Tibial artery (tissue), 4 donors: ENCODE measurements at regions not wholly inside any gene's neighbourhood (a gene's known extent, or its start where the extent isn't known, plus 50 kb on each side); places are given as distances from the start of the nearest gene placed in this dataset.

Experiments used
- DNase-seq, 2 donors: peaks; one replicate each; pipeline ENCODE4 v3.0.0-alpha.2; 2019
- H3K27ac ChIP-seq, 2 donors: fragments of 200-600 bp; sonication (generic) in 1 of 2; 1 replicate in 1 of 2; 2 replicates in 1 of 2; pipeline ENCODE4 v1.5.1; 2018 to 2019; ENCODE audit warnings: mild to moderate bottlenecking in 1 of 2
- H3K27me3 ChIP-seq, 2 donors: fragments of 200-600 bp; sonication (generic) in 1 of 2; one replicate each; pipeline versions ENCODE4 v1.5.1 to v1.6.0; 2016 to 2019
- H3K36me3 ChIP-seq, 3 donors: fragments of 200-600 bp; sonication (generic) in 2 of 3; one replicate each; pipeline ENCODE4 v1.5.1; 2016 to 2019; ENCODE audit warnings: mild to moderate bottlenecking in 2 of 3
- H3K4me1 ChIP-seq, 4 donors: fragments of 200-600 bp; sonication (generic) in 2 of 4; 1 replicate in 3 of 4; 2 replicates in 1 of 4; pipeline ENCODE4 v1.5.1; 2016 to 2019
- H3K4me3 ChIP-seq, 2 donors: fragments of 200-600 bp; sonication (generic) in 1 of 2; 1 replicate in 1 of 2; 2 replicates in 1 of 2; pipeline ENCODE4 v1.5.1; 2018 to 2019; ENCODE audit warnings: mild to moderate bottlenecking in 2 of 2
- H3K9me3 ChIP-seq, 3 donors: fragments of 200-600 bp; sonication (generic) in 1 of 3; one replicate each; pipeline ENCODE4 v1.5.1; 2016 to 2019
- intact Hi-C: fragments of 100-400 bp; cut with DNase I; formaldehyde crosslinking; loops from one replicate; pipeline ENCODE4 v1.15.0; 2023; ENCODE audit warnings: low total_unique reads
- TF ChIP-seq, protein P1 (sequence below), 2 experiments: fragments of 200-600 bp in 1 of 2; fragments of 450-650 bp in 1 of 2; IDR thresholded peaks; one replicate each; pipeline ENCODE4 v1.5.1; 2017 to 2019; ENCODE audit warnings: antibody characterized with exemption in 2 of 2, mild to moderate bottlenecking in 1 of 2, moderate library complexity in 1 of 2

DNA sequence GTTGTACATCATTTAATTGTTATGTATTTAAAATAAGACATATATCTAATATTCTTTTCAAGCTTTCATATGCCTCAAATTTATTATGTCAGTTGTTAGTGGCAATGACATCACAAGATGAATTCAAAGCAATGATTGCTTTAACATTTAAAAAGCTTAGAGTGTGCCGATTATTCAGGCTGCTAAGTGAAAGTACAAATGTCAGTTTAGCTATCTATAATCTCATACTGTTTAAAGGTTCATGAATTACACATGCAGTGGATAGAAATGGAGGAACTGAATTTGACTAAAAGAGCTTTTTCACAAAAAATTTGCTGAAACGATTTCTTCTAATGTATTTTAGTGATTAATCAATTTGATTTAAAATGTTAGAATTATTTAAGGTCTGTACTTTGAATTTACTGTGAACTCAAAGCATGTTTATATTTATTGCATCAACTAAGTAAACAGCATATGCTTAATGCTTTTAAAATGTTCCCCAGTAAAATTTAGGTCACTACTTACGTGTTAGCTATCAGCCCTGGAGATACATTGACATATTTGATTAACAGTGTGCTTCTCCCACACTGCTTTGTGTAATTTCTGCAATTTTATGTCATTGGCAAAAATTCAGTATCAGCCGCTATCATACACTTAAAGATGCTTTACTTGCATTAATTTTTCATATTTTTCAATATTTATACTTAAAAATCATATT, 334.9 kb downstream of the PARP8 start:
- intact Hi-C loops: no loop called here
- no peaks in the 10 kb centered on the region for H3K4me1 ChIP-seq
- no peaks in the 10 kb centered on the region for H3K36me3 ChIP-seq
- H3K4me3 ChIP-seq: no peak overlapping the region
- no peak for DNase-seq
- H3K9me3 ChIP-seq: no peaks in the 10 kb centered on the region
- no peaks in the 10 kb centered on the region for H3K27me3 ChIP-seq
- TF ChIP-seq, protein P1, sequence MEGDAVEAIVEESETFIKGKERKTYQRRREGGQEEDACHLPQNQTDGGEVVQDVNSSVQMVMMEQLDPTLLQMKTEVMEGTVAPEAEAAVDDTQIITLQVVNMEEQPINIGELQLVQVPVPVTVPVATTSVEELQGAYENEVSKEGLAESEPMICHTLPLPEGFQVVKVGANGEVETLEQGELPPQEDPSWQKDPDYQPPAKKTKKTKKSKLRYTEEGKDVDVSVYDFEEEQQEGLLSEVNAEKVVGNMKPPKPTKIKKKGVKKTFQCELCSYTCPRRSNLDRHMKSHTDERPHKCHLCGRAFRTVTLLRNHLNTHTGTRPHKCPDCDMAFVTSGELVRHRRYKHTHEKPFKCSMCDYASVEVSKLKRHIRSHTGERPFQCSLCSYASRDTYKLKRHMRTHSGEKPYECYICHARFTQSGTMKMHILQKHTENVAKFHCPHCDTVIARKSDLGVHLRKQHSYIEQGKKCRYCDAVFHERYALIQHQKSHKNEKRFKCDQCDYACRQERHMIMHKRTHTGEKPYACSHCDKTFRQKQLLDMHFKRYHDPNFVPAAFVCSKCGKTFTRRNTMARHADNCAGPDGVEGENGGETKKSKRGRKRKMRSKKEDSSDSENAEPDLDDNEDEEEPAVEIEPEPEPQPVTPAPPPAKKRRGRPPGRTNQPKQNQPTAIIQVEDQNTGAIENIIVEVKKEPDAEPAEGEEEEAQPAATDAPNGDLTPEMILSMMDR (IDR thresholded peaks at IDR 0.05): no peak
- H3K27ac ChIP-seq: no peak overlapping the region

DNA sequence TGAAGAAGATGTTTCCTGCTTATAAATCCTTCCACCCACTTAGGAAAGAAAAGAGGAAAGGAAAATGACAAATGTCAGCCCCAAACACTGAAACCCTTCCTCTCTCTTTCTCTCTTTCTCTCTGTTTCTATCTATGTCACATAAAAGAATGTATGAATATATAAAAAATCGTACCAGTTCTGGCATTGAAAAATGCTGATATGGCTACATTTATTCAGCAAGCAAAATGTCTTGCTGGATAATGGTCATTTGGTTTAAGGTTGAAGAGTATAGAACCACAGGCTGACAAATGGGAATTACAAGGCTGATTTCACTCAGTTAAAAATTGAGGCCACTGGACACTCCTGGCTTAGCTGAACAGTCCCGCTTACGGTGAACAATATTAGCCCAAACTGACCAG, 335.9 kb downstream of the PARP8 start:
- Histone ChIP-seq H3K4me1 (no peaks in the 10 kb centered on the region), H3K27me3 (no peaks in the 10 kb centered on the region), H3K4me3 (no peak overlapping the region), H3K36me3 (no peaks in the 10 kb centered on the region), H3K9me3 (no peaks in the 10 kb centered on the region), H3K27ac (no peak overlapping the region)
- no peak for DNase-seq
- TF ChIP-seq, protein P1 (IDR thresholded peaks at IDR 0.05): no peak
- intact Hi-C loops: no loop called here

DNA sequence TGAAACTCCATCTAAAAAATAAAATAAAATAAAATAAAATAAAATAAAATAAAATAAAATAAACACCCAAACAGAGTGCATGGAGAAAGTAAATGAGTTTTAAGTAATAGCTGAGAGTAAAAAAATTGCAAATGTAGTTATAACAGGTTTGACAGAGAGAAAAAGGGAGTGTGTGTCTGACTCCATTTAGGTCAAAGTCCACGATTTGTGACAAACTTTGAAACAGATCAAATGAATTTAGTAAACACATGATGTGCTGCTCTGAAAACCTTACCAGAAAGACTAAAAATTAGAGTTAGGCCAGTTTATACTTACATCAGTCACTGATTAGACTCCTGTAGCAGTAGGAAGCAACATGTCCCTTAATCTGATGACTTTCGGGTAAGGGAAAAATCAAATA, 346.6 kb downstream of the PARP8 start:
- DNase-seq: no peak
- Histone ChIP-seq H3K27me3 (no peaks in the 10 kb centered on the region), H3K36me3 (no peaks in the 10 kb centered on the region), H3K9me3 (no peaks in the 10 kb centered on the region), H3K4me3 (no peak overlapping the region), H3K27ac (no peak overlapping the region), H3K4me1 (no peaks in the 10 kb centered on the region)
- intact Hi-C loops: no loop called here
- TF ChIP-seq, protein P1 (IDR thresholded peaks at IDR 0.05): no peak

DNA sequence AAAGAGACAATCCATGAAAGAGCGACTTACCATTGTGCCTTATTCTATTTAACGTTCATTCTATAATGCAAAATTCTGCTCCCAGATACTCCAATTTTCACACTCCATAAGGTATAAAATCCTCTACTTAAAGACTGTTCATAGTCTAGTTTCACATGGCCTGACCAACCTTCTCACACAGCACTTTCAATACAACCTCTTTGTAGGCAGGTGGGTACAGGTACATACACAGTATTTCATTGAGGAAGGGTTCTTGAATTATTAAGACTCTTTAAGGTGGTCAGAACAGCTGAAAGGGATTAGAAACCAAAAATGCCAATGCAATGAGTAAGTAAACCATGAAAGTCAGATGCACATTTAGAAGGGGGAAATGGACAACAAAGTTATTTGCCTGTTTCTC, 352.0 kb downstream of the PARP8 start:
- H3K36me3 ChIP-seq: no peaks in the 10 kb centered on the region
- no peaks in the 10 kb centered on the region for H3K27me3 ChIP-seq
- no peak overlapping the region for H3K4me3 ChIP-seq
- no peaks in the 10 kb centered on the region for H3K4me1 ChIP-seq
- TF ChIP-seq, protein P1 (IDR thresholded peaks at IDR 0.05): no peak
- H3K27ac ChIP-seq: no peak overlapping the region
- no peak for DNase-seq
- intact Hi-C loops: no loop called here
- H3K9me3 ChIP-seq: no peaks in the 10 kb centered on the region

DNA sequence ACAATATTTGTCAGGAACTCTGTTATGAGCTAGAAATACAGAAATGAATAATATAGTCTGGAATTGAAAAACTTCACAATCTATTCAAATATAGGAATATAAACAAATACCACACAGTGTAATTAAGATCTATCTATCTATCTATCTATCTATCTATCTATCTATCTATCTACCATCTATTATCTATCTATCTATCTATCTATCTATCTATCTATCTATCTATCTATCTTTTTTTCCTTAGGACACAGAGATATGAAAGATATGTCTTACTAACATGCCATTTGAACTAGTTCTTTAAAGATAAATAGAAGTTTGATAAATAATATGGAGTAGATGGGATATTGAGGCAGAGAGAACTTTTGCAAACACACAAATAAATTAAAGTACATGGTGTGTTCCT, 357.8 kb downstream of the PARP8 start:
- no peaks in the 10 kb centered on the region for H3K9me3 ChIP-seq
- no peaks in the 10 kb centered on the region for H3K4me1 ChIP-seq
- H3K27ac ChIP-seq: no peak overlapping the region
- no peaks in the 10 kb centered on the region for H3K27me3 ChIP-seq
- DNase-seq: no peak
- no peak overlapping the region for H3K4me3 ChIP-seq
- no peaks in the 10 kb centered on the region for H3K36me3 ChIP-seq
- TF ChIP-seq, protein P1 (IDR thresholded peaks at IDR 0.05): no peak
- intact Hi-C loops: no loop called here

DNA sequence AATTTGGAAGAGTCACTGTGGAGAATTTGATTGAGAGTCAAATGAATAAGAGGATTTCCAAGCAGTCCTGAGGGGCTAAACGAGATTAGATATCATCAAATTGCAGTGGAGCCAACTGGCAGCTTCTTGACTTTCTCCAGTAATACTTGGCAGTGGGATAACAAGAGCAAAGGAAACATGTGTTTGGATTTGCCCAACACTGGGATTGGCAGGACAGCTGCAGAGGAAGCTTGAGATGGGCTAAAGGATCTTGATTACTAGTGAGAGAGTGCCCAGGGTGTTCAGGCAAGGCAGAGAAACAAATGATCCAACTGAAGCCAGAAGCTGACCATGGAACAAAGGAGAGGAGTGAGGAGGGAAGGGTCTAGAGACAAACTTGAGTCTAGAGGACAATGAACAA, 356.0 kb upstream of the ISL1 start:
- H3K4me3 ChIP-seq: no peak overlapping the region
- no peak overlapping the region for H3K27ac ChIP-seq
- no peaks in the 10 kb centered on the region for H3K4me1 ChIP-seq
- intact Hi-C loops: no loop called here
- no peaks in the 10 kb centered on the region for H3K36me3 ChIP-seq
- DNase-seq: no peak
- H3K9me3 ChIP-seq: no peaks in the 10 kb centered on the region
- H3K27me3 ChIP-seq: no peaks in the 10 kb centered on the region
- TF ChIP-seq, protein P1 (IDR thresholded peaks at IDR 0.05): no peak
